ENCODE measurements at regions not wholly inside any gene's neighbourhood (a gene's known extent, or its start where the extent isn't known, plus 50 kb on each side); places are given as distances from the start of the nearest gene placed in this dataset.

DNA sequence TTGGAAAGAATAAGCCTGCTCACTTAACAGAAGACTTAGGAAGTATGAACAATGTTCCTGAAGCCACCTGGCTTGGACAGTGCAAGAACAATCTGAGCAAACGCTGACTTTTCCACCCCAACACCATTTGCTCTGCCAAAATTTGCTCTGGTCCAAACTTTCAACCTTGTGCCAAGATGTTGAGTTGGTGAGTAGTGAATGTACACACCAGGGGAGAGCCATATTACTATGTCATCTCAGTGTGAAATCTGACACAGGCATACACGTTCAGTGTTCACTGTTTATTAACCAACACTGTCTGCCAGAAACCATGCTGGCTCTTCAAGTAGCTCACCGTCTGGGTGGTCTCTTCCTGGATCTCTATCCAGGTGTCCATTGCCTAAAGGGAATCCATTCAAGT is 152.9 kb upstream of the LPP start:
- Histone ChIP-seq H2AFZ (ENCODE audit: low read depth, low read length) (no peak overlapping the region), H3K79me2 (ENCODE audit: control insufficient read depth, insufficient read depth, low read length) (no peaks in the 10 kb centered on the region), H3K4me3 (replicated peaks in 1 of 3; ENCODE audit: insufficient read depth in 1 of 3, low read depth in 1 of 3, low read length in 3 of 3) (no peak overlapping the region), H3K4me1 (ENCODE audit: control insufficient read depth, extremely low read depth, insufficient read depth, low read length) (peaks cover 10% of the 10 kb centered on the region), H4K20me1 (replicated peaks; ENCODE audit: control insufficient read depth, extremely low read depth, insufficient read depth, low read length) (no peaks in the 10 kb centered on the region), H3K27me3 (ENCODE audit: control insufficient read depth in 2 of 2, insufficient read depth in 2 of 2, low read length in 2 of 2) (no peaks in the 10 kb centered on the region), H3K9me1 (replicated peaks; ENCODE audit: control insufficient read depth, extremely low read depth, insufficient read depth, low read length) (no peaks in the 10 kb centered on the region), H3K36me3 (ENCODE audit: control insufficient read depth in 2 of 2, extremely low read depth in 1 of 2, insufficient read depth in 2 of 2, low read length in 2 of 2) (no peaks in the 10 kb centered on the region), H3K9ac (replicated peaks; ENCODE audit: extremely low read depth, insufficient read depth, low read length) (no peak overlapping the region), H3K4me2 (ENCODE audit: insufficient read depth, low read length) (no peak overlapping the region), H3K9me3 (replicated peaks; ENCODE audit: control insufficient read depth, insufficient read depth, low read length) (no peaks in the 10 kb centered on the region), H3K27ac (ENCODE audit: insufficient read depth, low read depth, low read length) (no peak overlapping the region)
- dilution Hi-C loops (cut with MboI; ENCODE audit: extremely low pct_ligation_motif_present, low sequenced_read_pairs) (no loop called here), intact Hi-C loops (cut with micrococcal nuclease) (no loop called here)
- CTCF ChIA-PET, result interaction anchor here (1.5 kb wide), 1 partner anchor 953 kb away, joined by 3 read pairs; no protein-coding TSS in a partner anchor
- FAIRE-seq (no peak), DNase-seq (ENCODE audit: low read depth, low spot score) (no peak)
- POLR2A ChIA-PET, result no interaction called here
- no peak for TF ChIP-seq FOS (IDR thresholded peaks at IDR 0.05; ENCODE audit: borderline replicate concordance, insufficient read depth, low read length)
- TF ChIP-seq POLR2AphosphoS5 (IDR thresholded peaks at IDR 0.05; ENCODE audit: insufficient read depth, low read depth, low read length), result no peak
- TF ChIP-seq JUN (IDR thresholded peaks at IDR 0.05; ENCODE audit: borderline replicate concordance, insufficient read depth, insufficient read length, low read depth), result no peak
- no peak for TF ChIP-seq MYC (IDR thresholded peaks at IDR 0.05; ENCODE audit: low read depth, low read length)
- TF ChIP-seq EZH2 (IDR thresholded peaks at IDR 0.05; ENCODE audit: borderline replicate concordance, low read depth, low read length, severe bottlenecking), result no peak
- TF ChIP-seq GATA2 (IDR thresholded peaks at IDR 0.05; ENCODE audit: insufficient read depth, insufficient read length, low read depth, low read length), result no peak
- TF ChIP-seq POLR2A (IDR thresholded peaks at IDR 0.05; ENCODE audit: low read depth, low read length), result no peak
- TF ChIP-seq, protein P1, sequence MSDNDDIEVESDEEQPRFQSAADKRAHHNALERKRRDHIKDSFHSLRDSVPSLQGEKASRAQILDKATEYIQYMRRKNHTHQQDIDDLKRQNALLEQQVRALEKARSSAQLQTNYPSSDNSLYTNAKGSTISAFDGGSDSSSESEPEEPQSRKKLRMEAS (IDR thresholded peaks at IDR 0.05; ENCODE audit: insufficient read depth, insufficient read length), result no peak
- TF ChIP-seq CTCF (IDR thresholded peaks at IDR 0.05; ENCODE audit: extremely low read depth in 1 of 2, insufficient read depth in 1 of 2, low read depth in 1 of 2, low read length in 2 of 2), result no peak
- no TSS peak for BruUV-seq (replicated peaks)
